Posterior vena cava (tissue), 2 donors: ENCODE measurements at regions not wholly inside any gene's neighbourhood (a gene's known extent, or its start where the extent isn't known, plus 50 kb on each side); places are given as distances from the start of the nearest gene placed in this dataset.
"Not testable (repeated sequence)": the region's sequence is repeated elsewhere in the genome, so short reads cannot be mapped to it uniquely, and the experiment has no call there.

ENCODE experiments used
- DNase-seq: peaks from one replicate; pipeline ENCODE4 v3.0.0-alpha.2; 2020; ENCODE audit warnings: low spot score
- intact Hi-C, 2 donors: fragments of 100-400 bp; cut with DNase I; formaldehyde crosslinking; loops; one replicate each; pipeline versions ENCODE4 v1.14.1 to v1.14.2; 2022 to 2023
- donor health status: DM: yes; HTN: yes; CAD: no.
- donor health status: DM: yes; HTN: yes; CAD: no.

- DNase-seq = no peak
- intact Hi-C loops = loop anchor here in 1 of 2 donors (10.0 kb wide), 1 partner anchor 137 kb away; no protein-coding TSS in a partner anchor
Measured at GRCh38 chr17:31691251-31691905, 167.7 kb downstream of the COPRS start.

- no peak for DNase-seq
- intact Hi-C loops = loop anchor here in 1 of 2 donors (10.0 kb wide), 1 partner anchor 135 kb away; no protein-coding TSS in a partner anchor
Measured at GRCh38 chr17:31690151-31690551, 168.9 kb downstream of the COPRS start.

- intact Hi-C loops = no loop called here
- DNase-seq = no peak
Measured at GRCh38 chr17:31688701-31689100, 170.3 kb downstream of the COPRS start.

DNA sequence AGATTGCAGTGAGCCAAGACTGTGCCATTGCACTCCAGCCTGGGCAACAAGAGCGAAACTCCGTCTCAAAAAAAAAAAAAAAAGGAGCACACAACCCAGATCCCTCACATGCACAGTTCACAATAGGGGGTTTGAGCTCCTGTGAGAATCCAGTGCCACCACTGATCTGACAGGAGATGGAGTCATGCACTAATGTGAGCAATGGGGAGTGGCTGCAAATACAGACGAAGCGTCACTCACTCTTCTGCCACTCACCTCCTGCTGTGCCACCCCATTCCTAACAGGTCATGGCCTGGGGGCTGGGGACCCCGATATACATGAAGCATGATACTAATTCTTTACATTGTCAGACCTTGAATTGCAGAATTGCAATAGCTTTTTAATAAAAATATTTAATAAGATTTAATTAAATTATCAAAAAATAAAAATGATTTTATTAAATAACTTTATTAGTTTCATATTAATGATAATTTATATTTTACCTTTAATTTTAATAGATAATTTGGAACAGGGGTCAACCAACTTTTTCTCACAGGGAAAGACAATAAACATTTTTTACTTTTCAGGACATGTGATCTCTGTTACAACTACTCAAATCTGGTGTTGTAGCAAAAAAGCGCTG is 171.4 kb downstream of the COPRS start:
- intact Hi-C loops = no loop called here
- DNase-seq = no peak

DNA sequence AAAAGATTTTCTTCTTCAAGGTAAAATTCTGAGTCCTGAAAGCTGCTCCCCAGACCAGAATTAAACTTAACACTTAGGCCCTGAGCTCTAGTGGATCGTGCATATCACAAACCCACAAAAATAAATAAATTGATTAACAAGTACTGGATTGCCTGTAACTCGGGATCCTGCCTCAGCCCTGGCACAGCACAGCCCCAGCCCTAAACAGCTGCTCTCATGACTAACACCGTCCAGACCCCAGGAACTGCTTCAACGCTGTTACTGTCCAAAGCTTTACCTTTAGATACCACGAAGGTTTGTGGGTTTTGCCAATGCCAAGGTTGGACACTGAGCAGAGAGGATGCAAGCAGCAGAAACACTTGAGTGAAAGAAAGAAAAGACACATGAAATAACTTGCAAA is 172.5 kb downstream of the COPRS start:
- DNase-seq = no peak
- intact Hi-C loops = no loop called here

GRCh38 chr17:31684901-31685300 is 174.1 kb downstream of the COPRS start:
- intact Hi-C loops = no loop called here
- DNase-seq = peak; percentile 3

- no peak for DNase-seq
- intact Hi-C loops = no loop called here
Measured at GRCh38 chr17:31680126-31680525, 178.9 kb downstream of the COPRS start.

DNA sequence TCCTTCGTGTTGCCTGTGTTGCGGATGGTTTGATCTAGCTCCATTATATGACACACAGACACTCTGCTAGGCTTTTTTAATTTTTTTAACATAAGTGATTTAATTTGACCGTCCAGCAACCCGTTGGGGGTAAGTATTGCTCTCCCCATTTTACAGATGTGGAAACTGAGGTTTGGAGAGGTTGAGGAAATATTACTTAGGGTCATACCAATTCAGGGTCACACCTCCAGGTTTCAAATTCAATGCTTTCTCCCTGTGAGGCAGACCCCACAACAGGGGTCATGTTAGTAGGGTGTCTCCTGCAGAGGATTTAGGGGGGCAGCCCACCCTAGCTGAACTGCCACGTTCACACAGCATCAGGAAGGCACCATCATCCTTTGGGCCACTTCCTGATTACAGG is 179.4 kb downstream of the COPRS start:
- DNase-seq = no peak
- intact Hi-C loops = no loop called here

- peak; percentile 73 for DNase-seq
- intact Hi-C loops = no loop called here
Measured at GRCh38 chr17:31678431-31678830, 180.6 kb downstream of the COPRS start.

DNA sequence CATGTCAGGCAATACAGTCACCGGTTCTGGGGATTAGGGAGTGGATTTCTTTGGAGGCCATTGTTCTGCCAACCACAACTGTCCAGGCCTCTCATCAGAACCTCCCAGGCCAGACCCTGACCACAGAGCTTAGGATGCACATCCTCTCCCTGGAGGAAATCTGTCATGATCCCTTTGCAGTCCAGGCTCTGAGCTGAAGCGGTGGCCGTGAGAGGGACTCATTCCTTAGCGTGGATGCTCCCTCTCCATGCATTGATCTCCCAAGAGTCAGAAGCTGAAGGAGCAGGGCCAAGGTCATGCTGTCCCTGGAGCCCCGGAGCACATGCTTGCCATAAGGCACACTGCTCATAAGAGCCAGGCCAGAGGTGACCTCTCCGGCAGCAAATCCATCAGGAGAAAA is 181.4 kb downstream of the COPRS start:
- DNase-seq = no peak
- intact Hi-C loops = no loop called here

DNA sequence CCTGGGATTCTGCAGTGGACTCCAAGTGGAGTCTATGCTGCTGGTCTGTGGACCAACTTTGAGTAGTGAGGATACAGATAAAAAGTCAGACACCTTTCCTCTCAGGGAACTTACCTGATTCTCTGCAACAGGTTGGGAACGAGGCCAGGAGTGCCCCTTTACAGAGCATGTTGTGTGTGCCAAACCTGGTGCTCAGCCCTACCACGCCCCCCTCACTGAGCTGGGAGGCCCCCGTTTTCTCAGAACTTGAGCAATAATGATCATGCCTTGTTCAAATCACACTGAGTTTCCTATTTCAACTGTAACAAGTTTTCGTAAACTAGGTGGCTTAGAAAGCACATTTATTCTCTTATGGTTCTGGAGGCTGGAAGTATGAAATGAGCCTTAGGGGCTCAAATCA is 182.0 kb downstream of the COPRS start:
- intact Hi-C loops = no loop called here
- peak; percentile 57 for DNase-seq

- intact Hi-C loops = not testable (repeated sequence)
- peak; percentile 0 for DNase-seq
Measured at GRCh38 chr17:31675392-31675791, 183.7 kb downstream of the COPRS start.

DNA sequence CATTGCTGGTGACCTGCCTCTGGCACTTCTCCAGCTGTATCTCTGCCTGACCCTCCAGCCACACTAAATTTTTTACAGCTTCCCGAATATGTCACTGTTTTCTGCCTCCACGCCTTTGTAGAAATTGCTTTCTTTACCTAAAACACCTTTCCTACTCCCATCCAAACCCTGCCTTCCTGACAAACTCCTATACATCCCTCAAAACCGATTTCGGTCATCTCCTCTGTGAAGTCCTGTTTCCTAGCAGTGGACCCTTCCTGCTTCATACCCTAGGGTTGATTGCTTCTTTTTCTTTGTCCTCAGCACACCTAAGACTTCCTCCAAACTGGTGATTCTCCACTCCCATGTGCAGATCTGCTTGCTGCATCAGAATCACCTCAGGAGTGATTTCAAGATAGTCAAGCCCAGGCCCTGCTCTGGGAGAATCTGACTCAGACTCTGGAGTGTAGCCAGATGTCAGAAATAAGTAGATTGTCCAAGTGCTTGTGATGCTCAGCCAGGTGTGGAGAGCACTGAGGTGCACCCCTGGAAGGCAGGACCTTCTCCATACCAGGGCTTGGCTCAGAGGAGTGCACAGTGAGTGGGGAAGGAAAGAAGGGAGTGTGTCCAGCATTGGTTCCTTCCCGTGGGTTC is 184.2 kb downstream of the COPRS start:
- DNase-seq = peak; percentile 35
- intact Hi-C loops = no loop called here

- DNase-seq = peak; percentile 26
- intact Hi-C loops = no loop called here
Measured at GRCh38 chr17:31674305-31674704, 184.7 kb downstream of the COPRS start.

DNA sequence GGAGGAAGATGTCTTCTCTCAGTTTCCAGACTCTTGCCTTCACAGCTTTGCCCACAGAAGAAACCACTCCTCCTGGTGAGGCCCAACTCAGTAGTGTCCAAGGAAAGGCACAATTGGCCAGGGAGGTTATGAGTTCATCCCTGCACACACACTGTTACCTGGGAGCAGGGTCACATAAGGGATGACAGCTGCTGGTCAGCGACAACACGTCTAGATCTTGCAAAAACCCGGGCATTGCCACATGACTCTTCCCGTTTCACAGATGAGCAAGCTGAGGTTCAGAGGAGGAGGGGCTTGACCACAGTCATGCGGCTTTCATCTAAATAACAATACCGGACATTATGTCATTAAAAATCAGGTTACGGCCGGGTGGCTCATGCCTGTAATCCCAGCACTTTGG is 186.0 kb downstream of the COPRS start:
- DNase-seq = peak; percentile 5
- intact Hi-C loops = no loop called here

GRCh38 chr17:31672161-31672819 is 186.8 kb downstream of the COPRS start:
- intact Hi-C loops = no loop called here
- peak; percentile 53 for DNase-seq

DNA sequence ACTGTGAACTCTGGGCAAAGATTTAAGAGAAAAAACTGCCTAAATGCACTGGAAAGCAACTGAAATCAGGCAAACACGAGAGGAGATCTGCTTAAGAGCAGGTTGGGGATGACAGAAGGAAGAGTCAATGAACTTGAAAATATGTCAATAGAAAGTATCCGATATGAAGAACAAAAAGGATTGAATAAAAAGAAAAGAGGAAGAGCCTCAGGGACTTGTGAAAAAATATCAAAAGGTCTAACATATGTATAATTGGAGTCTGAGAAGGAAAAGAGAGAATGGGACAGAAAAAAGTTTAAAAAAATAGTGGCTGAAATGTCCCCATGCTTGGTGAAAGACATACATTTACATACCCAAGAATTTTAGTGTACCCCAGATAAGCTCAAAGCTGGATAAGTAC is 195.5 kb downstream of the COPRS start:
- no peak for DNase-seq
- intact Hi-C loops = no loop called here

- intact Hi-C loops = loop anchor here in 1 of 2 donors (2.0 kb wide), 1 partner anchor 110 kb away; no protein-coding TSS in a partner anchor
- no peak for DNase-seq
Measured at GRCh38 chr17:31660684-31661083, 198.4 kb downstream of the COPRS start.

- intact Hi-C loops = no loop called here
- DNase-seq = no peak
Measured at GRCh38 chr17:31657876-31658275, 201.2 kb downstream of the COPRS start.

GRCh38 chr17:31654936-31655335 is 204.1 kb downstream of the COPRS start:
- intact Hi-C loops = no loop called here
- no peak for DNase-seq
